ENCODE measurements at regions not wholly inside any gene's neighbourhood (a gene's known extent, or its start where the extent isn't known, plus 50 kb on each side); places are given as distances from the start of the nearest gene placed in this dataset.
"Not testable (repeated sequence)": the region's sequence is repeated elsewhere in the genome, so short reads cannot be mapped to it uniquely, and the experiment has no call there.

- TF ChIP-seq CTCF, POLR2A, POLR2AphosphoS5, EP300 (IDR thresholded peaks at IDR 0.05): not testable (repeated sequence)
Measured at GRCh38 chr6:57983603-57984002, 666.2 kb downstream of the PRIM2 start.
